Liver (tissue), 3 donors: ENCODE measurements at regions not wholly inside any gene's neighbourhood (a gene's known extent, or its start where the extent isn't known, plus 50 kb on each side); places are given as distances from the start of the nearest gene placed in this dataset.

Experiments used
- EGR1 ChIP-seq, 2 donors: IDR thresholded peaks; 2 replicates each; pipeline ENCODE4 v1.6.1; 2016 to 2018; ENCODE audit warnings: antibody characterized with exemption in 2 of 2, low read depth in 2 of 2
- FOXA2 ChIP-seq: IDR thresholded peaks from 2 replicates; pipeline ENCODE4 v1.6.1; 2016; ENCODE audit warnings: antibody characterized with exemption
- GABPA ChIP-seq, 2 donors: IDR thresholded peaks in 1 of 2; conservative IDR thresholded peaks in 1 of 2; 2 replicates each; pipeline ENCODE4 v1.6.1; 2016; ENCODE audit warnings: antibody characterized with exemption in 2 of 2, mild to moderate bottlenecking in 1 of 2, moderate library complexity in 1 of 2
- JUND ChIP-seq, 2 donors: IDR thresholded peaks; 2 replicates each; pipeline ENCODE4 v1.6.1; 2016; ENCODE audit warnings: antibody characterized with exemption in 2 of 2
- RAD21 ChIP-seq, 2 donors: IDR thresholded peaks; 2 replicates each; pipeline ENCODE4 v1.6.1; 2016; ENCODE audit warnings: antibody characterized with exemption in 2 of 2, mild to moderate bottlenecking in 2 of 2
- RXRA ChIP-seq, 2 donors: IDR thresholded peaks; 2 replicates each; pipeline ENCODE4 v1.6.1; 2017 to 2018; ENCODE audit warnings: antibody characterized with exemption in 2 of 2, mild to moderate bottlenecking in 1 of 2
- SP1 ChIP-seq: IDR thresholded peaks from 2 replicates; pipeline ENCODE4 v1.6.1; 2018; ENCODE audit warnings: antibody characterized with exemption, mild to moderate bottlenecking
- TAF1 ChIP-seq: conservative IDR thresholded peaks from 2 replicates; pipeline ENCODE4 v1.6.1; 2016; ENCODE audit warnings: antibody characterized with exemption, mild to moderate bottlenecking
- YY1 ChIP-seq: IDR thresholded peaks from 2 replicates; pipeline ENCODE4 v1.6.1; 2016; ENCODE audit warnings: antibody characterized with exemption, mild to moderate bottlenecking
- TF ChIP-seq, protein P1 (sequence below): fragments of 150-350 bp; IDR thresholded peaks from 2 replicates; pipeline ENCODE4 v1.5.1; 2017; ENCODE audit warnings: improper control_type of control experiment, low read depth, low read length; ENCODE audit not compliant: missing input control
- TF ChIP-seq, protein P2 (sequence below): IDR thresholded peaks from 2 replicates; pipeline ENCODE4 v1.6.1; 2016; ENCODE audit warnings: antibody characterized with exemption
- TF ChIP-seq, protein P3 (sequence below): IDR thresholded peaks from 2 replicates; pipeline ENCODE4 v1.6.1; 2016; ENCODE audit warnings: antibody characterized with exemption, mild to moderate bottlenecking
- TF ChIP-seq, protein P4 (sequence below): IDR thresholded peaks from 2 replicates; pipeline ENCODE4 v1.6.1; 2016; ENCODE audit warnings: antibody characterized with exemption
- TF ChIP-seq, protein P5 (sequence below): IDR thresholded peaks from 2 replicates; pipeline ENCODE4 v1.6.1; 2016; ENCODE audit warnings: antibody characterized with exemption
- donor health status: healthy.
- donor health status: healthy.

DNA sequence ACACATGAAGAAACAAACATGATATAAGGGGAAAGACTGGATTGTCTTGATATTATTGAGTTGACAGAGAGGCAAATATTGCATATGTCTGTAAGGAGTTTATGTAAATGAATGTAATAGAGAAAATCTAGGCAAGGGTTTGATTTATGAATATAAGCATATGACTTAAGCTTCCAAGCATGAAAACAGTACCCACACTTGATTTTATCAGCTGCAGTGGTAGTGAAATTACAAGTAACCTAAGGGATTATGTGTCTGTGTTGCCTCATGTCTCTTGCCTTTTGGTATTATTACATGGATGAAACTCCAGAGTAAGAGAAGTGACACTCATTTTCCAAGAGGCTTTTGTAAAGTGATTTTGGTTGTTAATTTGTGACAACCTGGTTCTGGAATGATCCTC, 1678.9 kb downstream of the KCNT2 start:
- TF ChIP-seq, protein P1, sequence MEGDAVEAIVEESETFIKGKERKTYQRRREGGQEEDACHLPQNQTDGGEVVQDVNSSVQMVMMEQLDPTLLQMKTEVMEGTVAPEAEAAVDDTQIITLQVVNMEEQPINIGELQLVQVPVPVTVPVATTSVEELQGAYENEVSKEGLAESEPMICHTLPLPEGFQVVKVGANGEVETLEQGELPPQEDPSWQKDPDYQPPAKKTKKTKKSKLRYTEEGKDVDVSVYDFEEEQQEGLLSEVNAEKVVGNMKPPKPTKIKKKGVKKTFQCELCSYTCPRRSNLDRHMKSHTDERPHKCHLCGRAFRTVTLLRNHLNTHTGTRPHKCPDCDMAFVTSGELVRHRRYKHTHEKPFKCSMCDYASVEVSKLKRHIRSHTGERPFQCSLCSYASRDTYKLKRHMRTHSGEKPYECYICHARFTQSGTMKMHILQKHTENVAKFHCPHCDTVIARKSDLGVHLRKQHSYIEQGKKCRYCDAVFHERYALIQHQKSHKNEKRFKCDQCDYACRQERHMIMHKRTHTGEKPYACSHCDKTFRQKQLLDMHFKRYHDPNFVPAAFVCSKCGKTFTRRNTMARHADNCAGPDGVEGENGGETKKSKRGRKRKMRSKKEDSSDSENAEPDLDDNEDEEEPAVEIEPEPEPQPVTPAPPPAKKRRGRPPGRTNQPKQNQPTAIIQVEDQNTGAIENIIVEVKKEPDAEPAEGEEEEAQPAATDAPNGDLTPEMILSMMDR, result no peak
- no peak for TF ChIP-seq GABPA (IDR thresholded peaks at IDR 0.05 in 1 of 2, conservative IDR thresholded peaks at IDR 0.05 in 1 of 2)
- TF ChIP-seq EGR1 (IDR thresholded peaks at IDR 0.05; ENCODE audit: low read depth in 2 of 2), result no peak
- TF ChIP-seq TAF1, result no peak
- TF ChIP-seq RAD21 (IDR thresholded peaks at IDR 0.05), result no peak
- TF ChIP-seq, protein P2, sequence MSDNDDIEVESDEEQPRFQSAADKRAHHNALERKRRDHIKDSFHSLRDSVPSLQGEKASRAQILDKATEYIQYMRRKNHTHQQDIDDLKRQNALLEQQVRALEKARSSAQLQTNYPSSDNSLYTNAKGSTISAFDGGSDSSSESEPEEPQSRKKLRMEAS, result no peak
- no peak for TF ChIP-seq YY1
- TF ChIP-seq, protein P3, sequence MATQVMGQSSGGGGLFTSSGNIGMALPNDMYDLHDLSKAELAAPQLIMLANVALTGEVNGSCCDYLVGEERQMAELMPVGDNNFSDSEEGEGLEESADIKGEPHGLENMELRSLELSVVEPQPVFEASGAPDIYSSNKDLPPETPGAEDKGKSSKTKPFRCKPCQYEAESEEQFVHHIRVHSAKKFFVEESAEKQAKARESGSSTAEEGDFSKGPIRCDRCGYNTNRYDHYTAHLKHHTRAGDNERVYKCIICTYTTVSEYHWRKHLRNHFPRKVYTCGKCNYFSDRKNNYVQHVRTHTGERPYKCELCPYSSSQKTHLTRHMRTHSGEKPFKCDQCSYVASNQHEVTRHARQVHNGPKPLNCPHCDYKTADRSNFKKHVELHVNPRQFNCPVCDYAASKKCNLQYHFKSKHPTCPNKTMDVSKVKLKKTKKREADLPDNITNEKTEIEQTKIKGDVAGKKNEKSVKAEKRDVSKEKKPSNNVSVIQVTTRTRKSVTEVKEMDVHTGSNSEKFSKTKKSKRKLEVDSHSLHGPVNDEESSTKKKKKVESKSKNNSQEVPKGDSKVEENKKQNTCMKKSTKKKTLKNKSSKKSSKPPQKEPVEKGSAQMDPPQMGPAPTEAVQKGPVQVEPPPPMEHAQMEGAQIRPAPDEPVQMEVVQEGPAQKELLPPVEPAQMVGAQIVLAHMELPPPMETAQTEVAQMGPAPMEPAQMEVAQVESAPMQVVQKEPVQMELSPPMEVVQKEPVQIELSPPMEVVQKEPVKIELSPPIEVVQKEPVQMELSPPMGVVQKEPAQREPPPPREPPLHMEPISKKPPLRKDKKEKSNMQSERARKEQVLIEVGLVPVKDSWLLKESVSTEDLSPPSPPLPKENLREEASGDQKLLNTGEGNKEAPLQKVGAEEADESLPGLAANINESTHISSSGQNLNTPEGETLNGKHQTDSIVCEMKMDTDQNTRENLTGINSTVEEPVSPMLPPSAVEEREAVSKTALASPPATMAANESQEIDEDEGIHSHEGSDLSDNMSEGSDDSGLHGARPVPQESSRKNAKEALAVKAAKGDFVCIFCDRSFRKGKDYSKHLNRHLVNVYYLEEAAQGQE, result no peak
- no peak for TF ChIP-seq SP1
- no peak for TF ChIP-seq JUND (IDR thresholded peaks at IDR 0.05)
- TF ChIP-seq, protein P4, sequence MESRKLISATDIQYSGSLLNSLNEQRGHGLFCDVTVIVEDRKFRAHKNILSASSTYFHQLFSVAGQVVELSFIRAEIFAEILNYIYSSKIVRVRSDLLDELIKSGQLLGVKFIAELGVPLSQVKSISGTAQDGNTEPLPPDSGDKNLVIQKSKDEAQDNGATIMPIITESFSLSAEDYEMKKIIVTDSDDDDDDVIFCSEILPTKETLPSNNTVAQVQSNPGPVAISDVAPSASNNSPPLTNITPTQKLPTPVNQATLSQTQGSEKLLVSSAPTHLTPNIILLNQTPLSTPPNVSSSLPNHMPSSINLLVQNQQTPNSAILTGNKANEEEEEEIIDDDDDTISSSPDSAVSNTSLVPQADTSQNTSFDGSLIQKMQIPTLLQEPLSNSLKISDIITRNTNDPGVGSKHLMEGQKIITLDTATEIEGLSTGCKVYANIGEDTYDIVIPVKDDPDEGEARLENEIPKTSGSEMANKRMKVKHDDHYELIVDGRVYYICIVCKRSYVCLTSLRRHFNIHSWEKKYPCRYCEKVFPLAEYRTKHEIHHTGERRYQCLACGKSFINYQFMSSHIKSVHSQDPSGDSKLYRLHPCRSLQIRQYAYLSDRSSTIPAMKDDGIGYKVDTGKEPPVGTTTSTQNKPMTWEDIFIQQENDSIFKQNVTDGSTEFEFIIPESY, result no peak
- TF ChIP-seq, protein P5, sequence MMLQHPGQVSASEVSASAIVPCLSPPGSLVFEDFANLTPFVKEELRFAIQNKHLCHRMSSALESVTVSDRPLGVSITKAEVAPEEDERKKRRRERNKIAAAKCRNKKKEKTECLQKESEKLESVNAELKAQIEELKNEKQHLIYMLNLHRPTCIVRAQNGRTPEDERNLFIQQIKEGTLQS, result no peak
- TF ChIP-seq RXRA (IDR thresholded peaks at IDR 0.05), result no peak
- TF ChIP-seq FOXA2, result no peak
